Calu3 (cell line): ENCODE measurements at regions not wholly inside any gene's neighbourhood (a gene's known extent, or its start where the extent isn't known, plus 50 kb on each side); places are given as distances from the start of the nearest gene placed in this dataset.

Experiments
- BruUV-seq: library from RNA; stranded (reverse); fragments of 400-500 nt; replicated peaks from 2 replicates; lab custom pipeline; 2021; lab: Mats Ljungman, UMichigan
- CTCF ChIA-PET: fragments of 300-600 bp; sonication (Branson Sonifier 250); formaldehyde crosslinking; loops from one replicate; lab custom pipeline; 2022; ENCODE audit warnings: antibody characterized with exemption; lab: Charles Lee
- DNase-seq: peaks from one replicate; pipeline ENCODE4 v3.0.0; 2022
- H3K27ac Mint-ChIP-seq: one replicate; pipeline ENCODE4 v1.8.0; 2022; ENCODE audit warnings: mixed read lengths; ENCODE audit not compliant: unreplicated experiment
- H3K27me3 Mint-ChIP-seq: one replicate; pipeline ENCODE4 v1.8.0; 2022; ENCODE audit warnings: mixed read lengths; ENCODE audit not compliant: unreplicated experiment
- H3K36me3 Mint-ChIP-seq: one replicate; pipeline ENCODE4 v1.8.0; 2022; ENCODE audit warnings: mild to moderate bottlenecking, moderate library complexity, mixed read lengths; ENCODE audit not compliant: insufficient read depth, unreplicated experiment
- H3K4me1 Mint-ChIP-seq: one replicate; pipeline ENCODE4 v1.8.0; 2022; ENCODE audit warnings: mild to moderate bottlenecking, low read depth, mixed read lengths; ENCODE audit not compliant: unreplicated experiment
- H3K4me3 Mint-ChIP-seq: one replicate; pipeline ENCODE4 v1.8.0; 2022; ENCODE audit warnings: mild to moderate bottlenecking, low read depth, moderate library complexity, mixed read lengths; ENCODE audit not compliant: unreplicated experiment
- H3K9me3 Mint-ChIP-seq: one replicate; pipeline ENCODE4 v1.8.0; 2022; ENCODE audit warnings: low read depth, mixed read lengths; ENCODE audit not compliant: unreplicated experiment
- CTCF ChIP-seq: fragments of 200-600 bp; IDR thresholded peaks from one replicate; pipeline ENCODE4 v1.8.0; 2022; ENCODE audit warnings: antibody characterized with exemption; ENCODE audit not compliant: unreplicated experiment
- intact Hi-C: fragments of 100-400 bp; cut with micrococcal nuclease; formaldehyde crosslinking; loops from one replicate; pipeline ENCODE4 v1.10.0; 2022; ENCODE audit not compliant: unreplicated experiment

GRCh38 chr11:131190446-131190845 is 180.0 kb upstream of the NTM start:
- no TSS peak for BruUV-seq
- intact Hi-C loops, result no loop called here
- H3K27me3 Mint-ChIP-seq, result no peaks in the 10 kb centered on the region
- CTCF ChIA-PET, result no interaction called here
- H3K9me3 Mint-ChIP-seq, result peaks cover under 1% of the 10 kb centered on the region
- no peaks in the 10 kb centered on the region for H3K36me3 Mint-ChIP-seq
- H3K27ac Mint-ChIP-seq, result no peak overlapping the region
- no peak overlapping the region for H3K4me3 Mint-ChIP-seq
- DNase-seq, result no peak
- no peak for TF ChIP-seq CTCF
- H3K4me1 Mint-ChIP-seq, result no peaks in the 10 kb centered on the region

- intact Hi-C loops, result no loop called here
- no peak overlapping the region for H3K4me3 Mint-ChIP-seq
- H3K27me3 Mint-ChIP-seq, result no peaks in the 10 kb centered on the region
- no peak for DNase-seq
- no peaks in the 10 kb centered on the region for H3K36me3 Mint-ChIP-seq
- peaks cover 2% of the 10 kb centered on the region for H3K9me3 Mint-ChIP-seq
- H3K27ac Mint-ChIP-seq, result no peak overlapping the region
- no TSS peak for BruUV-seq
- CTCF ChIA-PET, result no interaction called here
- no peaks in the 10 kb centered on the region for H3K4me1 Mint-ChIP-seq
- no peak for TF ChIP-seq CTCF
Observed at GRCh38 chr11:131191606-131192005, 178.8 kb upstream of the NTM start.

- no peaks in the 10 kb centered on the region for H3K4me1 Mint-ChIP-seq
- no peak for TF ChIP-seq CTCF
- CTCF ChIA-PET, result no interaction called here
- no peaks in the 10 kb centered on the region for H3K36me3 Mint-ChIP-seq
- no peaks in the 10 kb centered on the region for H3K27me3 Mint-ChIP-seq
- no TSS peak for BruUV-seq
- H3K9me3 Mint-ChIP-seq, result peaks cover 2% of the 10 kb centered on the region
- no peak overlapping the region for H3K27ac Mint-ChIP-seq
- no peak overlapping the region for H3K4me3 Mint-ChIP-seq
- intact Hi-C loops, result no loop called here
- no peak for DNase-seq
Observed at GRCh38 chr11:131192628-131193027, 177.8 kb upstream of the NTM start.

- H3K4me1 Mint-ChIP-seq, result no peaks in the 10 kb centered on the region
- BruUV-seq, result no TSS peak
Observed at GRCh38 chr11:131193031-131193501, 177.3 kb upstream of the NTM start.

More at GRCh38 chr11:131193031-131193501, 177.3 kb upstream of the NTM start:
- Mint-ChIP-seq H3K9me3 (peaks cover 2% of the 10 kb centered on the region), H3K27ac (no peak overlapping the region), H3K4me3 (no peak overlapping the region), H3K36me3 (no peaks in the 10 kb centered on the region), H3K27me3 (no peaks in the 10 kb centered on the region)
- intact Hi-C loops, result no loop called here
- no peak for TF ChIP-seq CTCF
- CTCF ChIA-PET, result no interaction called here
- no peak for DNase-seq
